Left renal cortex interstitium (tissue), 4 donors: ENCODE measurements at regions not wholly inside any gene's neighbourhood (a gene's known extent, or its start where the extent isn't known, plus 50 kb on each side); places are given as distances from the start of the nearest gene placed in this dataset.

Experiments
- DNase-seq, 4 donors: peaks; one replicate each; pipeline ENCODE4 v3.0.0-alpha.2; 2013; ENCODE audit warnings: low read depth in 4 of 4, low spot score in 2 of 4, missing footprints in 1 of 4

DNA sequence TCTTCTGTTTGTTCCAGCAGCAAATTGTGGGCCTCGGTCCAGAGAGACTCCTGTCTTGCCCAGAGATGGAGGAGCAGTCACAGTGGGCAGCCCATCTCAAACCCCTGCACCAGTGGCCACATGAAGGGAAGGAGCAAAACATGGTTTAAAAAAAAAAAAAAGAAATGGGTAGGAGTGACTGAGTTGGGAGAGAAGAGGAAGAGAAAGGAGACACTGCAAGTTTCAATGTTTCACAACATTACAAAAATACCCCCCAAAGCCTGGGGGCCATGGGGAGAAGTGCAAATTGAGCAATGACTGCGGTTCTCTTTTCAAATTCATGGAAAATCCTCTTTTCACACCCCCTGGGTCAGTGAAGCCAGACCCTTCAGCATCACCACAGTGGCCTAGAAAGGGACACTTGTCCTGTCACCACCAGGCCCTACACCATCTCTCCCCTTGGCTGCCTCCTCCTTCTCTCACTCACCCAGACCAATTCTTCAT is 117.1 kb downstream of the ZFP36L2 start:
- DNase-seq, result no peak

DNA sequence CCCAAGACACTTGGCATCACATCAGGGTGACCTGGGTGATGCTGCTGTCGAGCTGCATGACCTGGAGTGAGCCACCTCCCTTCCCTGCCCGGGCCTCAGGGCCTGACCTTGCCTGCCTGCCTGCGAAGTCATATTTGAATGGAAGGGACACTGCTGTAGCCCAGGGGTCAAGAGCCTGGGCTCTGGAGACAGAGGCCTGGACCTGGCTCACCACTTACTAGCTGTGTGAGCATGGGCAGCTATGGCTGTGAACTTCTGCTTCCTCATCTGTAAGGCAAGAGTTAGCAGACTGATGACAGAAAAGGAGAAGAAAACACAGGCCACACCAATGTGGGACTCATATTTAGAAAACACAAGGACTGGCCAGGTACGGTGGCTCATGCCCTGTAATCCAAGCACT is 118.7 kb downstream of the ZFP36L2 start:
- no peak for DNase-seq

GRCh38 chr2:43106559-43107527 is 119.6 kb downstream of the ZFP36L2 start:
- no peak for DNase-seq

- DNase-seq, result no peak
These were observed 120.5 kb downstream of the ZFP36L2 start for GRCh38 chr2:43105586-43106558.

DNA sequence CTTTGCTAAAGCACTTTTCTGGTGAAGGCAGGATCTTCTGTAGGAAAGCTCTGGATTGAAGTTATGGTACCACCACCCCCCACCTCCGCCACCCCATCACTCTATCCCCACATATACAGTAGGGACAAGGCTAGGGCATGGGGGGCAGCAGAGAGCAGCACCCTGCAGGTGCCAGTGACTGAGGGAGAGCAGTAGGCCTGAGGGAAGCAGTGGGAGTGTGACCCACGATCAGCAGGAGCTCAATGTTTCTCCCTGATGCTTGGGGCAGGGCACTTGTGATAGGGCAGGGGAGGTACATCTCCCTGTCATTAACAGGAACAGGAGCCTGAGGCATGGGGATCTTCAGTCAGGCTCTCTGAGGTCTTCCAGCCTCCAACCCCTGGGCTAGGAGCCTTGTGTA is 121.6 kb downstream of the ZFP36L2 start:
- DNase-seq, result no peak

- DNase-seq, result no peak
These were observed 122.3 kb downstream of the ZFP36L2 start for GRCh38 chr2:43104106-43104505.

DNA sequence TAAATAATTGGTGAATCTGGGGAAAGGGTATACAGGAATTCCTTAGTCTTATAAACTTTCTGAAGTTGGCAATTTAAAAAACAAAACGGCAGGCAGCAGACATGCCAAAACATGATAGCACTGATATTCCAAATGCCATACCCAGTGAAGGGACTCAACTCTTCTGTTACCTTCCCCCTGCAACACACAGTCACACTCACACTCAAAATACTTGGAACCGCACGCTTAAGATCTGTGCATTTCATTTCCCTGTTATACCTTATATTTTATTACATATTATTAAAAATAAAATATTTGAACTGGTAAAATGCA is 123.4 kb downstream of the ZFP36L2 start:
- no peak for DNase-seq

GRCh38 chr2:43102366-43103092 is 123.9 kb downstream of the ZFP36L2 start:
- DNase-seq, result no peak

- no peak for DNase-seq
These were observed 124.7 kb downstream of the ZFP36L2 start for GRCh38 chr2:43101751-43102150.

DNA sequence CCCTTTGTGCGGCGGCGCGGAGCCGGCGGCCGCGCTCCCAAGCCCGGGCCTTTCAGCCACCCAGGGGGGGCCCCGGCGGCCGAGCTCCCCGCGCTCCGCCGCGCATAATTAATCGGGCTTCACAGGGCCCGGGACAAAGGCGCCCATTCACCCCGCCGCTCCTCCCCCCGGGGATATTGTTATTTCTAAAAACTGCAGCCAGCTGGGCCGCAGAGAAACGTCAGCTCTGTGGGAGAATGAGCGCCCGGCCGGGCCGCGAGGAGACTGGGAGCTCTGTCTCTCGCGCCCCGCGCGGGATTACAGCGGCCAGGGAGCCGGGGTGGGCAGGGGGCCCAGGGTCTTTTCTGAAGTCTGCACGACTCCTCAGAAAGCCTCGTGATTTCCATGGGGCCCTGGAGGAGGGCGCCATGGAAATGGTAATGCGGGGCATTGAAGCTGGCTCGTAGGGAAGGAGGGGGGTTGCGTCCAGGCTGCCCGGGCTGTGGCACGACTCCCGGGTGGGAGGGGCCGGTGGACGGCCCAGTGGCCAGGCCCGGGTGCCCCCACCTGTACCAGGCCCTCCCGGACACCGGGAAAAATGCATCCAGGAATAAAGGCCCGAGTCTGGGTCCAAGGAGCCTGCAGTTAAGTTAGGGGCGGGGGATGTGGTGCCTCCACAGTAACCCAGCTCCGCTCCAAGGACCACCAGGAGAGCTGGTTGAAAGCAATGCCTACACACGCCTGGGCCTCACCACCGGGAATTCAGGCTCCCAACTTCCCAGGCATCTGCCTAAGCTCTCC is 125.3 kb downstream of the ZFP36L2 start:
- no peak for DNase-seq

GRCh38 chr2:43100362-43100882 is 126.0 kb downstream of the ZFP36L2 start:
- DNase-seq, result no peak

GRCh38 chr2:43099797-43100196 is 126.6 kb downstream of the ZFP36L2 start:
- DNase-seq, result no peak

DNA sequence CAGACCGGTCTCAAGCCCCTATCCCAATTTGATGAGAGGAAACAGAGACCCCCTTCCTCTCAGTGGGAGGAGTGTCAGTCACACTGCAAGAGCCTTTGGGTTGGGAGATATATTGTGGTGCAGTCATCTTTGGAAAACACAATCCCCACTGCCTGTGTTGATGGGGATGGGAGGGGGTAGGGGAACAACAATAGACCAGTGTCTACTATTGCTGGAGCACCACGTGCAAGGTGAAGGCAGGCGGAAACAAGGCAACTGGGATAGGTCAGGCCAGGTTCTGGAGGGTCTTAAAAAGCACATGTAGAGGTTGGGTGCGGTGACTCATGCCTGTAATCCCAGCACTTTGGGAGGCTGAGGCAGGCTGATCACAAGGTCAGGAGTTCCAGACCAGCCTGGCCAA is 127.9 kb downstream of the ZFP36L2 start:
- no peak for DNase-seq

DNA sequence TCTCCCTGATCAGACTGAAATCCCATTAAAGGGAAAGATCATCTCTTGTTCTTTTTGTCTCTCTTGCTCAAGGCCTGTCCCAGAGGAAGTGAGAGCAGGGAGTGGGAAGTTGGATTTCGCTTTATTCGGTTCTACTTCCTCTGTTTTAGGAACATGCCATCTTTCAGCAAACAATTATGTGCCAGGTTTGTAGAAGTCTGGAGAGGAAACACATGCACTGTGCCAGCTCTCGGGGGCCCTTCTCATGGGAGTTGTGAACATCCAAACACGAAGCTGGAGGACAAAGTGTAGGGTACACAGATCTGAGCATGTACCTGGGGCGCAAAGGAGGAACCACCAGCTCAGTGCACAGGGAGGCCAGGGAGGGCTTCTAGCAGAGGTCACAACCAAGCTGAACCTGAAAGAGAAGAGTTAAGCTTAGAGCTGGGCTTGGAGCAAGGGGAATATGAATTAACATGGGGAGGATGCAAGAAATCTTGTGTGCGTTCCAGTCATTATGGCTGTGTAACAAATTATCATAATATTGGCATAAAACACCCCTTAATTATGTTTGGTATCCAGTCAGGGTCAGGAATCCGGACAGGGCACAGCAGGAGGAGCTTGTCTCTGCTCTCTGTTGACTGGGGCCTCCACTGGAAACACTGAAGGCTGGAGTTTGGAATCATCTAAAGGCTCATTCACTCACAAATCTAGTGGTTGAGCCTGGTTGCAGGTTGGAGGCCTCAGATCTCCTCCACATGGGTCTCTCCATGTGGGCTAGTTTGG is 128.6 kb downstream of the ZFP36L2 start:
- no peak for DNase-seq

- no peak for DNase-seq
These were observed 130.7 kb downstream of the ZFP36L2 start for GRCh38 chr2:43095533-43096295.

DNA sequence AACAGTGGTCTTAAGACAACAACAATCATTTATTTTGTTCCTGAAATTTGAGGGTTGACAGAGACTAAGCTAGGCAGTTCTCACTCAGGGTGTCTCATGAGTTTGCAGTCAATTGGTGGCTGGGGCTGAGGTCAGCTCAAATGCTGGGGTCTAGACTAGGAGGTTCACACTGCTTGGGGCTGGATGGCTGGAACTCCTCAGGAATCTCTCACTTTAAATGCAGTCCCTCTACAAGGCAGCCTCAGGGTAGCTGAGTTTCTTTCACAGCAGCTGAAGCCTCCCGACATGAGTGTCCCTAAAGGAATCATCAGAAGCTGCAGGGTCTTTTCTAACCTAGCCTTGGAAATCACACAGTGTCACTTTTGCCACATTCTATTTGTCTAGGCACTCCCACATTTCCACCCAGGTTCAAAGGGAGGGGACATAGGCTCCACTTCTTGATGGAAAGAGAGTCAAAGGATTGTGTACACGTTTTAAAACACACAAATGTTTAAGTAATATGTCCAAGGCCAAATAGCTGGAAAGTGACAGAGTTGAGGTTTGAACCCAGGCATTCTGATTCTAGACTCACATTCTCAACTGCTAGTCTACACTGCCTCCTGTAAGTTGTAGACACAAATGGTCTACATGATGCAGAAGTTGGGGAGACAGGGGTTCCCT is 133.8 kb downstream of the ZFP36L2 start:
- no peak for DNase-seq

DNA sequence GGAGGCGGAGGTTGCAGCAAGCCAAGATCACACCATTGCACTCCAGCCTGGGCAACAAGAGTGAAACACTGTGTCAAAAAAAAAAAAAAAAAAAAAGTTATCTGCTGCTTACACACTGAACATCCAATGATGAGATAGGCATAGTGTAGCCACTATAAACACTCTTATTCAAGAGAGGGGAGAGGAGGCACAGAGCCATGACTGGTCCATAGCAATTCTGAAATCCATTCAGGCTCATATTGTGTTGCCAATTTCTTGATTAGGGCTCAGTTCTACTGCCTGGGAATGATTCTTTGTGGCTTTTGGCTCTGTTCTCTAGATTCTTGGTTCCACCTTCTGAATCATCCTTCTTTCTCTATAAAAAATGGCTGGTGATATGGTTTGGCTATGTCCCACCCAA is 136.1 kb downstream of the ZFP36L2 start:
- no peak for DNase-seq
